GDM1 (cell line): ENCODE measurements at regions not wholly inside any gene's neighbourhood (a gene's known extent, or its start where the extent isn't known, plus 50 kb on each side); places are given as distances from the start of the nearest gene placed in this dataset.
"Not testable (repeated sequence)": the region's sequence is repeated elsewhere in the genome, so short reads cannot be mapped to it uniquely, and the experiment has no call there.

ENCODE experiments used
- DNase-seq: peaks from one replicate; lab custom pipeline; 2025; lab: John Stamatoyannopoulos, UW

GRCh38 chr10:55747244-55747643 is 613.8 kb downstream of the ZWINT start:
- DNase-seq: no peak

GRCh38 chr10:55746002-55746401 is 615.1 kb downstream of the ZWINT start:
- no peak for DNase-seq

- no peak for DNase-seq
Observed at GRCh38 chr10:55742487-55742886, 618.6 kb downstream of the ZWINT start.

- DNase-seq: not testable (repeated sequence)
Observed at GRCh38 chr10:55740767-55741166, 620.3 kb downstream of the ZWINT start.

- DNase-seq: no peak
Observed at GRCh38 chr10:55740110-55740509, 620.9 kb downstream of the ZWINT start.

GRCh38 chr10:55734112-55734511 is 626.9 kb downstream of the ZWINT start:
- DNase-seq: no peak

- no peak for DNase-seq
Observed at GRCh38 chr10:55704950-55705349, 656.1 kb downstream of the ZWINT start.

- no peak for DNase-seq
Observed at GRCh38 chr10:55668326-55668922, 692.6 kb downstream of the ZWINT start.

- no peak for DNase-seq
Observed at GRCh38 chr10:55653531-55653930, 707.5 kb downstream of the ZWINT start.

GRCh38 chr10:55641601-55642000 is 719.5 kb downstream of the ZWINT start:
- DNase-seq: no peak

- no peak for DNase-seq
Observed at GRCh38 chr10:55631071-55631654, 729.9 kb downstream of the ZWINT start.

GRCh38 chr10:55630491-55631056 is 730.5 kb downstream of the ZWINT start:
- DNase-seq: no peak

- DNase-seq: no peak
Observed at GRCh38 chr10:55629793-55630490, 731.1 kb downstream of the ZWINT start.

GRCh38 chr10:55628260-55628701 is 732.8 kb downstream of the ZWINT start:
- no peak for DNase-seq

- no peak for DNase-seq
Observed at GRCh38 chr10:55627501-55628051, 733.5 kb downstream of the ZWINT start.

- DNase-seq: not testable (repeated sequence)
Observed at GRCh38 chr10:55601690-55602478, 759.2 kb downstream of the ZWINT start.

- no peak for DNase-seq
Observed at GRCh38 chr10:55551603-55552002, 750.6 kb upstream of the PCDH15 start.

- DNase-seq: no peak
Observed at GRCh38 chr10:55550236-55550635, 749.2 kb upstream of the PCDH15 start.

GRCh38 chr10:55537497-55537896 is 736.5 kb upstream of the PCDH15 start:
- not testable (repeated sequence) for DNase-seq

GRCh38 chr10:55519264-55519663 is 718.2 kb upstream of the PCDH15 start:
- no peak for DNase-seq

GRCh38 chr10:55518416-55518815 is 717.4 kb upstream of the PCDH15 start:
- DNase-seq: not testable (repeated sequence)

GRCh38 chr10:55509168-55509567 is 708.1 kb upstream of the PCDH15 start:
- DNase-seq: no peak
